ENCODE measurements at regions not wholly inside any gene's neighbourhood (a gene's known extent, or its start where the extent isn't known, plus 50 kb on each side); places are given as distances from the start of the nearest gene placed in this dataset.

GRCh38 chr5:58265246-58265930 is 194.5 kb downstream of the PLK2 start:
- Mint-ChIP-seq H3K9me3 (no peaks in the 10 kb centered on the region), H3K36me3 (ENCODE audit: low read depth) (no peaks in the 10 kb centered on the region), H3K4me1 (no peaks in the 10 kb centered on the region), H3K4me3 (no peak overlapping the region), H3K27ac (ENCODE audit: unreplicated experiment) (no peak overlapping the region), H3K27me3 (ENCODE audit: low read depth) (no peaks in the 10 kb centered on the region)
- TF ChIP-seq, protein P1, sequence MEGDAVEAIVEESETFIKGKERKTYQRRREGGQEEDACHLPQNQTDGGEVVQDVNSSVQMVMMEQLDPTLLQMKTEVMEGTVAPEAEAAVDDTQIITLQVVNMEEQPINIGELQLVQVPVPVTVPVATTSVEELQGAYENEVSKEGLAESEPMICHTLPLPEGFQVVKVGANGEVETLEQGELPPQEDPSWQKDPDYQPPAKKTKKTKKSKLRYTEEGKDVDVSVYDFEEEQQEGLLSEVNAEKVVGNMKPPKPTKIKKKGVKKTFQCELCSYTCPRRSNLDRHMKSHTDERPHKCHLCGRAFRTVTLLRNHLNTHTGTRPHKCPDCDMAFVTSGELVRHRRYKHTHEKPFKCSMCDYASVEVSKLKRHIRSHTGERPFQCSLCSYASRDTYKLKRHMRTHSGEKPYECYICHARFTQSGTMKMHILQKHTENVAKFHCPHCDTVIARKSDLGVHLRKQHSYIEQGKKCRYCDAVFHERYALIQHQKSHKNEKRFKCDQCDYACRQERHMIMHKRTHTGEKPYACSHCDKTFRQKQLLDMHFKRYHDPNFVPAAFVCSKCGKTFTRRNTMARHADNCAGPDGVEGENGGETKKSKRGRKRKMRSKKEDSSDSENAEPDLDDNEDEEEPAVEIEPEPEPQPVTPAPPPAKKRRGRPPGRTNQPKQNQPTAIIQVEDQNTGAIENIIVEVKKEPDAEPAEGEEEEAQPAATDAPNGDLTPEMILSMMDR (conservative IDR thresholded peaks at IDR 0.05), result no peak
- DNase-seq (ENCODE audit: low read depth, low spot score), result no peak

GRCh38 chr5:58264276-58264675 is 195.6 kb downstream of the PLK2 start:
- DNase-seq (ENCODE audit: low read depth, low spot score), result no peak
- H3K4me3 Mint-ChIP-seq, result no peak overlapping the region
- TF ChIP-seq, protein P1 (conservative IDR thresholded peaks at IDR 0.05), result no peak
- no peak overlapping the region for H3K27ac Mint-ChIP-seq (ENCODE audit: unreplicated experiment)
- H3K27me3 Mint-ChIP-seq (ENCODE audit: low read depth), result no peaks in the 10 kb centered on the region
- H3K36me3 Mint-ChIP-seq (ENCODE audit: low read depth), result no peaks in the 10 kb centered on the region
- H3K9me3 Mint-ChIP-seq, result no peaks in the 10 kb centered on the region
- no peaks in the 10 kb centered on the region for H3K4me1 Mint-ChIP-seq

DNA sequence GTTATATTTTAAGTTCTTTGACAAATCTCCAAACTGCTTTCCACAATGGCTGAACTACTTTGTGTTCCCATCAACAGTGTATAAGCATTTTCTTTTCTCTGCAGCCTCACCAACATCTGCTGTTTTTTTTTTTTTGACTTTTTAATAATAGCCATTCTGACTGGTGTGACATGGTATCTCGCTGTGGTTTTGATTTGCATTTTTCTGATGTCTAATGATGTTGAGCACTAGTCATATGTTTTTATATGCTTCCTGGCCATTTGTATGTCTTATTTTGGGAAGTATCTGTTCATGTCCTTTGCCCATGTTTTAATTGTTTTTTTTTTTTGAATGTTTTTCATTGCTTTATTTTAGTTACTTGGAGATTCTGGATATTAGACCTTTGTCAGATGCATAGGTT is 196.6 kb downstream of the PLK2 start:
- TF ChIP-seq, protein P1 (conservative IDR thresholded peaks at IDR 0.05), result no peak
- H3K9me3 Mint-ChIP-seq, result no peaks in the 10 kb centered on the region
- H3K36me3 Mint-ChIP-seq (ENCODE audit: low read depth), result no peaks in the 10 kb centered on the region
- no peaks in the 10 kb centered on the region for H3K4me1 Mint-ChIP-seq
- H3K4me3 Mint-ChIP-seq, result no peak overlapping the region
- H3K27ac Mint-ChIP-seq (ENCODE audit: unreplicated experiment), result no peak overlapping the region
- no peaks in the 10 kb centered on the region for H3K27me3 Mint-ChIP-seq (ENCODE audit: low read depth)
- no peak for DNase-seq (ENCODE audit: low read depth, low spot score)

DNA sequence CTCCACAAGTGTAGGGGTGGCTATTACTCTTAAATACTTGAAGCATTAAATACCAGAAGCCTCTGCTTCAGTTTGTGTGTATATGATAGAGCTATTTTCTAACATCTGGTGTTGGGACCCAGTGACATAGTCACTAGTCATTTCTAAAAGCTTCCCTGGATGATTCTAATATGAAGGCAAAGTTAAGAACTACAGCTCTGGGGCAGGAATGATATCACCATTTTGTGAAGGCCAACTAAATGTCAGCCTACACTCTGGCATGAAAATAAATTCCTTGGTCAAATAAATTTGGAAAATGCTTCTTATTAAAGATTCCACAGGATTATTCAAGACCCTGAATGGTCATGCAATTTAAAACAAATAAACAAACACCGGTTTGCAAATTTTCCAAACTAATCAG is 197.7 kb downstream of the PLK2 start:
- no peaks in the 10 kb centered on the region for H3K9me3 Mint-ChIP-seq
- H3K27me3 Mint-ChIP-seq (ENCODE audit: low read depth), result no peaks in the 10 kb centered on the region
- H3K4me1 Mint-ChIP-seq, result no peaks in the 10 kb centered on the region
- no peak overlapping the region for H3K27ac Mint-ChIP-seq (ENCODE audit: unreplicated experiment)
- H3K4me3 Mint-ChIP-seq, result no peak overlapping the region
- DNase-seq (ENCODE audit: low read depth, low spot score), result no peak
- no peaks in the 10 kb centered on the region for H3K36me3 Mint-ChIP-seq (ENCODE audit: low read depth)
- TF ChIP-seq, protein P1 (conservative IDR thresholded peaks at IDR 0.05), result no peak

DNA sequence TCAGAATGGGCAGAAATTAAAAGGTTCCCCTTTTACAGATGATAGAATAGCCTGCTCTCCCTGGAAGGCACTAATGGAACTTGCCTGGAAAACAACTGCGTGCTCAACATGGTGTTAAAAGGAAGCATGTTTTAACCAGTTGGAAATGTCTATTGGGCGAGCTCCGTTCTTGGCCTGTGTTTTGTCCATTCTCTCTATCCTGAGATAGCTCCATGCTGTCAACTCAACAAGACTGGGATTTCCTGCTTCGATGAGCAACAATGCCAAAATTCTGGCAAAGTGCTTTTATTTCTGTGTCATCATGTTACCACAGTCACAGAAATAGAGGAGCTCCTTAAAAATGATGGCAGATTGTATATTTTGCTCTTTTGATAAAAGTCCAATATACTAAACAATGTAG is 198.3 kb downstream of the PLK2 start:
- no peaks in the 10 kb centered on the region for H3K9me3 Mint-ChIP-seq
- no peaks in the 10 kb centered on the region for H3K27me3 Mint-ChIP-seq (ENCODE audit: low read depth)
- TF ChIP-seq, protein P1 (conservative IDR thresholded peaks at IDR 0.05), result no peak
- no peak for DNase-seq (ENCODE audit: low read depth, low spot score)
- H3K27ac Mint-ChIP-seq (ENCODE audit: unreplicated experiment), result no peak overlapping the region
- H3K4me3 Mint-ChIP-seq, result no peak overlapping the region
- H3K4me1 Mint-ChIP-seq, result no peaks in the 10 kb centered on the region
- H3K36me3 Mint-ChIP-seq (ENCODE audit: low read depth), result no peaks in the 10 kb centered on the region
